ENCODE measurements at regions not wholly inside any gene's neighbourhood (a gene's known extent, or its start where the extent isn't known, plus 50 kb on each side); places are given as distances from the start of the nearest gene placed in this dataset.
"Not testable (repeated sequence)": the region's sequence is repeated elsewhere in the genome, so short reads cannot be mapped to it uniquely, and the experiment has no call there.

- DNase-seq: no peak
These were observed 269.4 kb downstream of the CRLF2 start for GRCh38 chrX:943035-943434.

- no peak for DNase-seq
These were observed 271.8 kb downstream of the CRLF2 start for GRCh38 chrX:940691-941090.

- DNase-seq: no peak
These were observed 275.3 kb downstream of the CRLF2 start for GRCh38 chrX:936979-937769.

- DNase-seq: no peak
These were observed 278.8 kb downstream of the CRLF2 start for GRCh38 chrX:933611-934010.

- no peak for DNase-seq
These were observed 283.8 kb downstream of the CRLF2 start for GRCh38 chrX:928606-929005.

GRCh38 chrX:926991-927390 lies 285.5 kb downstream of the CRLF2 start:
- DNase-seq: no peak

- no peak for DNase-seq
These were observed 286.4 kb downstream of the CRLF2 start for GRCh38 chrX:926070-926469.

- no peak for DNase-seq
These were observed 286.8 kb downstream of the CRLF2 start for GRCh38 chrX:925652-926061.

- DNase-seq: no peak
These were observed 287.4 kb downstream of the CRLF2 start for GRCh38 chrX:925094-925493.

- no peak for DNase-seq
These were observed 288.4 kb downstream of the CRLF2 start for GRCh38 chrX:924017-924416.

GRCh38 chrX:920234-920799 lies 289.7 kb downstream of the SHOX start:
- no peak for DNase-seq

- DNase-seq: no peak
These were observed 285.6 kb downstream of the SHOX start for GRCh38 chrX:916230-916599.

GRCh38 chrX:915427-916229 lies 285.0 kb downstream of the SHOX start:
- no peak for DNase-seq

- DNase-seq: no peak
These were observed 283.6 kb downstream of the SHOX start for GRCh38 chrX:914206-914605.

GRCh38 chrX:912677-913076 lies 282.1 kb downstream of the SHOX start:
- DNase-seq: no peak

GRCh38 chrX:909068-909467 lies 278.5 kb downstream of the SHOX start:
- DNase-seq: not testable (repeated sequence)

GRCh38 chrX:906586-906985 lies 276.0 kb downstream of the SHOX start:
- DNase-seq: no peak

- no peak for DNase-seq
These were observed 275.4 kb downstream of the SHOX start for GRCh38 chrX:905848-906566.

GRCh38 chrX:903116-903515 lies 272.5 kb downstream of the SHOX start:
- no peak for DNase-seq

GRCh38 chrX:896256-896655 lies 265.7 kb downstream of the SHOX start:
- DNase-seq: no peak

GRCh38 chrX:889966-890651 lies 259.5 kb downstream of the SHOX start:
- no peak for DNase-seq

GRCh38 chrX:887724-888123 lies 257.1 kb downstream of the SHOX start:
- not testable (repeated sequence) for DNase-seq

- no peak for DNase-seq
These were observed 253.0 kb downstream of the SHOX start for GRCh38 chrX:883588-883987.

All from COR-L47 (cell line).